ENCODE measurements at regions not wholly inside any gene's neighbourhood (a gene's known extent, or its start where the extent isn't known, plus 50 kb on each side); places are given as distances from the start of the nearest gene placed in this dataset.

GRCh38 chr5:58057324-58057723 is 402.6 kb downstream of the PLK2 start:
- no peak for DNase-seq

DNA sequence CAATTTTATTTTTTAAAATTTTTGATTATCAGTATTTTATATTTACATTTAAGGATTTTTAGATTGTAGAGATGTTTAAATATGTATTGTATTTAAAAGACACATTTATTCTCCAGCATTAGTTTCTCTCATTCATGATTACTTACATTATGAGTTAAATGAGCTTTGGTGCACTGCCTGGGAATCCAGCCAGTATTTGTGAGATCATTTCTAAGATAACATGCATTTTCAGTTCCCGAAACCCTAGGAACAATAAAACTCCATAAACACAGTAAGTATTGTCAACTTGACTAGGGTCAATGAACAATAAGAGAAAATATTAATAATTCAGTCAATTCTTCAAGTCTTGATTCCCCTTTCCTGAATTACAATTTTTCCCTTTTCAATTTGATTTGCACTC is 403.3 kb downstream of the PLK2 start:
- peak; percentile 50 for DNase-seq

DNA sequence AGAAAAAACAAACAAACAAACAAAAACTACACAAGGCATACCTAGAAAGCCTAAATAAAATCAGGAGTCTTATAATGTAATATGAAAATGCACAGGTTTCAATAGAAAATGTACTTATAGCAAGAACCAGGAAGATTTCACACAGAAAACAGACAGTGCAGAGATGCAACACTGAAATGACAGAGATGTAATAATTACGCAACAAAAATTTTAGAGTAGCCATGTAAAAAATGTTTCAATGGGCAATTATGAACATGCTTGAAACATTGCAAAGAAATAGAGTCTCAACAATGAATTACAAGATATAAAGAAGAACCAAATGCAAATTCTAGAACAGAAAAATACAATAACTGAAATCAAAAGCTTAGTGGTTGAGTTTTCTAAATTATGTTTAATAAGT is 405.9 kb downstream of the PLK2 start:
- DNase-seq = no peak

DNA sequence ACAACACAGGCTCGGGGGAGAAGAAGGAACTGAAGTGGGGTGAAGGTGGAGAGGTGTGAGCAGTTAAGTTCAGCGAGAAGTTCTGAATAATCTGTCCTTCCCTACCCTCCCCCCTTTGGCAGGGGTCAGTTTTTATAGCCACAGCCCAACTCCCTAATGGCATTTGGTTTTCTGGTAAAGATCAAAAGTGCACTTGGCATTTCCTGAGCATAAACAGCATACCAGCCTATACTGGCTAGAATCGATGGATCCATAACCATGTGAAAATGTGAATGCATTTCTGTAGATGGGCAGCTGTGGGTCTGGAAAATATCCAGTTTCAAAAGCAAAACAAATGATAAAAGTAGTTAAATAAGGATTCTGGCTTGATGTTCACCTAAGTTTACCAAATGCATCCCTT is 410.9 kb downstream of the PLK2 start:
- no peak for DNase-seq

GRCh38 chr5:58048185-58048925 is 411.5 kb downstream of the PLK2 start:
- no peak for DNase-seq

DNA sequence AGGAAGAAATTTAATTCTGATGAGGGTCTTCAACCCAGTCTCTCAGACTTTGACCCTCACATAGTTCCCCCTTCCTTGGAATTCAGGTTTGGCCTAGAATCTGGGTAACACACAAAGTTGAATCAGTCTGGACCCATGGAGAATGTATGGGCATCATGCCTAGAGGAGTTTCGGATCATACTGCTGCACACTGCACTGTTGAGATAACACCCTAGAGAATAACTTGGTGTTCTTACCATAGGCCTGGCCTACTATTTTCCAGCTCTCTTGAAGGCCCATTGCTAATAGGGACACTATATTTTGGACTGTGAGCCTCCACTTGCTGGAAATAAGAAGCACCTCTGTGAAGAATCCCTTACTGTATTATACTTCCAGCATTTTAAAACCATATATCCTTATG is 413.5 kb downstream of the PLK2 start:
- DNase-seq = no peak

DNA sequence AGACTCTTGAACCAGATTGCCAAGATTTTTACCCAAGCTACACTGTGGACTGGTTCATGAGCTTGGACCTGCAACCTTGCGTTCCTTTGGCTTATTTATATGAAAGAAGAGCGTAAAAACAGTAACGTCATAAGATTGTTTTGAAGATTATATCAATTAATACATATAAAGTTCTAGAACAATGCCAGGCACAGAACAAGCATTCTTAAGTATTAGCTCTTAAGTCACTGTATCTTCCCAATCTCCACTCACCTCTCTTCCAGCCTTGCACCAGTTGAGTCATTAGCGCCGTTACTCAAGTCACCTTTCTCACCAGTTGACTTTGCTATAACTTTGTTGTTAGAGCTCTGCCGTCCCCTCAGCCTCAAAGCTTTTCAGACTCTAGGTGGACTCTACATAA is 415.7 kb downstream of the PLK2 start:
- no peak for DNase-seq

DNA sequence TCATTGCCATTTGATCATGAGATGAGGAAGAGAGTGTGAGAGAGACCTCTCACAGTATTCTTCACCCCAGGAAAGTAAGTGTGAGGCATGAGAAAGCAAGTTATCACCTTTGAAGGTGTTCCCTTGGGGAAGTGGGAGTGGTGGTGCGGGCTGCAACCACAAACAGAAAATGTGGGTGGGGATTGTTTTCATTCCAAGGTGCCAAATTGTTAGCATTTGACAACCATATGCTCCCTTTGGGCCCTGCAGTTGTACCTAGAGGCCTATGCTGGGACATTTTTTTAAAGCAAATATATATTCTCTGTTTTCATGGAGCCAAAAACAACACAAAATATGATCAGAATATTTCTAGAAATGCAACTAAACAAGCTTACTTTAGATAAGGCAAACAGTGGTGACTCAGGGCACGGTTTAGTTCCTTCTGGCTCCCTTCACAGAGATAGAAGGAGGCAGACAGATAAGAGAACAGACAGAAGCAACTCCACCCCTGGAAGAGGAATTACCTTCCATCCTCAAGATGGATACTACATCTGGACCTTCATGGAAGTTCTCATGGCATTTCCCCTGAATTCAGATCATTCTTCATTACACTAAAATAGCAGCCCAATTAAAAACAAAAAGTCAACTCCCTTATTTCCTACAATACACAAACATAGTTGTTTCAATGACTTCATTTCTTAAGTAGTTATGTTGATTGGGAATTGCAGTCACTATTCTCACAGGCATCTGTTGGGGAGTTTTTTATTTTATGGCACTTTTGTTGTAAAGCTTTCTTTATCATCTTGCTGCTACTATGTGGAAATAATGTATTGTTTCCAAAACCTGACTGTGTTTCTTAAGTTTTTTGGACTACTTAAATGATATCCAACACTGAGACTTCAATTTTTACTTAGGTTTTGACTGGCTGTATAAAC is 416.6 kb downstream of the PLK2 start:
- no peak for DNase-seq

DNA sequence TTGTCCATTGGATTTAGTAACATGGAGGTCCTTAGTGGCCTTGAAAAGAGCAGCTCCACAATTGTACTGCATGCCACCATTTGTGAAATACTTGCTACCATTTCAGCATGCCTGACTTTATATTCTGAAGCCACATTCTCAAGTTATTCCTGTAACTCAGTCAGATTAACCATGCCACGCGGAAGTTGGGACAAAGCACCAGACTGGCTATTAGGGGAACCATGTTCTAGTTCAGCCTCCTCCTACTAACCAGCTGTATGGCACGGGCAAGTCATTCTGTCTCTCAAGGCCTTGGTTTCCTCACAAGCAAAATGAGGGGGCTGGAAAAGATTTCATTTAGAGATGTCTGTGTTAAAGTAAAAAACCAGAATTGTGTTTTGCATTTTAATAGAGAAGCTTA is 418.0 kb downstream of the PLK2 start:
- DNase-seq = no peak

DNA sequence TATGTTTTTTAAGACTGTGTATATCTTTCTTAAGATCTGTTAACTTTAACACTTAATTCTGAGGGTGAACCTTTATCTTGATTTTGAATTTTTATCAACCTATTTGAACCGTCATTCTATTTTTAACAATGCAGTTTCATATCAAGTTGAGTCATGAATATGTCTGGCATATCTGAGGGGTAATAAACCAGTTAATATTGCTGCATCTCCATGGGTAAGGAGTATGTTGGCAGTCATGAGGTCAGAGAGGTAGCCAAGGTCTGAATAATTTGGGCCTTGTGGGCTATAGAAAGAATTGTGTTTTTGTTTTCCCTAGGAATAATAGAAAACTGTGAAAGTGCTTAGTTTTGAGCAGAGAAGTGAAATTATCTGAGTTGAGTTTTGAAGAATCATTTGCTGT is 419.0 kb downstream of the PLK2 start:
- no peak for DNase-seq

DNA sequence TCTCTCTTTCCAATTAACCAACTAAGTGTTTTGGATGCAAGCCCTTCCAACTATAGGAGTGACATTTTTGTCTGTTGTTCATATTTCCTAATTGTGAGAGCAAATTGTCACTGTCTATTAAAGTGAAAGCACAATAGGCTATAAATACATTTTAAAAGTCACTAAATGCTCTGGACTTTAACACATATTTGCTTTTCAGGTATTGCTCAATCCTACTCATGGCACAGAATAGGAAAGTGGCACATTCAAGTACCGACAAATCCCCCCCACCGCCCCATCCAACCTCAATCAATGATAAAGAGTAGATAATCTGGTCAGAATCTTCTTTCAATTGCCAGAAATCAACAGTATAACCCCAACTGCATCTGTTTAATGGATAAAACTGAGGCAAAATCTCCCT is 419.8 kb downstream of the PLK2 start:
- no peak for DNase-seq

GRCh38 chr5:58037899-58038298 is 422.0 kb downstream of the PLK2 start:
- DNase-seq = peak; percentile 28

DNA sequence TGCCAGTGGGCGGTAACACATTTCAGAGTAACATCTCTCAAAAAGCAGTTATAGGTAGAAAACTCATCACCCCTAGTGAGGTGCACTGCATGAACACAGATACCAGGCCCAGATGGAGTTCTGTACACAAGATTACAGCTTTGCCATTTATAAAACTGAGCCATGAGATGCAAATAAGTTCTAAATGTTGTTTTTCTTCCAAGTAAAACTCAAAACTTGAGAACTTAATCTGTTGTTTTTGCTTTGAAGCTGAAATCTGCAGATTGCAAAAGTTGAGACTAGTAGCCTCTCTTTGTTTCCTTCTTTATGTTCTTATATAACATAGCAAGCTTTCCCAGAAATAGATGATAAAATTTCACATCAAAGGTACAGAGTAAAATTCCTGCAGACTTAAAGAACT is 434.1 kb downstream of the PLK2 start:
- no peak for DNase-seq

GRCh38 chr5:58024151-58024550 is 435.7 kb downstream of the PLK2 start:
- DNase-seq = no peak

DNA sequence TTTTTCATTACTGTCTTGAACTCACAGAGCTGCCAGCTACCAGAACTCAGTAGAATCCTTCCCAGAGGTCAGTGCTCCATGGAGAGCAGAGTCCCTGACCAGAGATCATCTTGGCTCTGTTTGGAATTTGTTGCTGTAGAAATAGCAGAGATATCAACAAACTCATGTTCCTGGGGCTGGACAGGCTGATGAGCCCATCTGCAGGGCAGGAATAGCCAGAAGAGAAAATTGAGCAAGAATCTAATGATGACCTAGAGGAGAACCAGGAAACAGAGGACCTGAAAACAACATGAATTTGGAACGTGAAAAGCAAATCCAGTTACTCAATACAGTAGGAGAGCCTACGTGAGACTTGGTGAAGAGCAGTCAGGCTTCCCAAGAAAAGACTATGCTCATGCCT is 437.8 kb downstream of the PLK2 start:
- DNase-seq = no peak

- no peak for DNase-seq
Observed at GRCh38 chr5:58021466-58021865, 438.4 kb downstream of the PLK2 start.

DNA sequence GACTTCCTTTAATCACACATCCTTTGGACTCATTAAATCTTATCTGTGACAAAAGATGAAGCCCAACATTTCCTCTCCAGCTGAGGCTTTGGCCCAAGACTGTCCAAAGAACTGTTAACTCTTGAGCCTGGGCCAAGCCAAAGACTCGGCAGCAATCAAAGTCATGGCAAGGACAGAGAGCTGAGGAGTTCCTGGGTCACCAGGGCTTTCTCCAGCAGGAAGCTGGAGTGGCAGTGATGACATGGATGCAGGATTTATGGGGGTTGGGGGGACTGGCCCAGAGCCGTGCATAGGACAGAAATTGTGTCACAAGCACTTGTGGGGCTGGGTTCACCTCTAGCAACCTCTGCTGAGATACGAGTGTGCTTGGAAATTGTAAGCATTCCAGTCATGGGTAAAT is 440.3 kb downstream of the PLK2 start:
- peak; percentile 61 for DNase-seq

DNA sequence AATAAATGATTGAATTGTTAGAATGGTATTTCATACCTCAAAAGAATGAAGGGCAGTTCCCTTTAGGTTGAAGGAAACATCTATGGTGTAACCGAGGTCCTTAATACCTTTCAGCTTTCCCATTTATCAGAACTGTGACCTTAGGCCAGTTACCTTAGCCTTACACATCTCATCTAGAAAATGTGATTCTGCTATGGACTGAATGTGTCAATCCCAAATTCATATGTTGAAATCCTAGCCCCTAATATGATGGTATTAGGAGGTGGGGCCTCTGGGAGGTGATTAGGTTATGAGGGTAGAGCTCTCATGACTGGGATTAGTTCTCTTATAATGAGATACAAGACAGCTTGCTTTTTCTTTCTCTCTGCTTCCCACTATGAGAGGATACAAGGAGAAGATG is 441.9 kb downstream of the PLK2 start:
- no peak for DNase-seq

GRCh38 chr5:58016877-58017276 is 443.0 kb downstream of the PLK2 start:
- no peak for DNase-seq

- DNase-seq = peak; percentile 76
Observed at GRCh38 chr5:58016358-58016757, 443.5 kb downstream of the PLK2 start.

GRCh38 chr5:58015175-58015574 is 444.7 kb downstream of the PLK2 start:
- DNase-seq = no peak

DNA sequence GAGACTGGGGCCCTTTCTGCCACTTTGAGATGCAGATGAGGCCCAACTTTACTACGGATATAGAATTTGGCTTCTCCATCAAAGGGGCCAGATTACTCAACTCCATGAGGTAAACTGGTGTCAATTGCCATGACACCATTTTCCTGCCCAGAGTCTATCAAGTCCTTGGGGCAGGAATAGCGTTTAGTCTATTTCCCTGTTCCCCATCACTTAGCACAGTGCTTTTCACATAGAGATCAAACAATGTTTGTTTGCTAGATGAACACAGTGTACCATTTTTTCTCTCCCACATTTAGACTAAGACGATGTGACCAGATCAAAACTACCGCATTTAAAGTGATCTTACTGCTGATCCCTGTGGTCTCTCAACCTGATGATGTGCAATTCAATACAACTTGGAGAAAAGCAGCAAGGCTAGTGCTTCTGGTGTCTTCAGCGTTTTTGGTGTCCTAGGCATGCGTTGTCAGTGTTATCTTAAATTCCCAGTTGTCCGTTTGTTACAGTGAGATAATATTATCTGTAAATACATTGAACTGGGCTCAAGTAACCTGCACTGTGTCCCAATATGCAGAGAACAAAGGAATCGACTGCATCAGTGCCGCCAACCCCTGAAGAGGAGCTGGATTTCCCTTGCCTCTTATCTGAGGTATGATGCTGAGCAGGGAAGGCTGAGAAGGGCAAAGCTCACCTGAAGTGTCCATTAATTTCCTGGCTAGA is 446.2 kb downstream of the PLK2 start:
- DNase-seq = no peak

DNA sequence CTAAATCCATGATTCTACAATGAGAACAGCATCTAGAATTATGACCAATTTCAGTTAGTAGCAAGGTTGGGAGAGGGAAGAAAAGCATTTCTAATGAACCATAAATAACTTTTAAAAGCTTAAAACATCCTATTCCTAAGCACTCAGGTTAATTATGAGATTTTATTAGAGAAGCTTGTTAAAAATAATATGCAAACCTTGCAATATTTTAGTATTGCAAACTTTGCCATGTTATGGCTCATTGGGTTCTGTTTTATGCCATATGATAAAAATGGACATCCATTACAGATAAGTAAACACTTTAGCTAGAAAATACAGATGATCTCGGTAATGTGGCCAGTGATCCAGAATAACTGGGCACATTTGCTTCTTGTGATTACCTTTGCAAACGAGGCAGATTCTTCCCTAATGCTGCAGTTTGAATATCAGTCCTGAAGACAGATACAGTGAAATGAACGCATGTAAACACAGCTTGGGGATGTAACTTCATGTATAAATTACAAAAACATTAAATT is 447.0 kb downstream of the PLK2 start:
- DNase-seq = no peak

Data from fibroblast of skin of abdomen (primary cell).